GM12878 (cell line): ENCODE measurements at regions not wholly inside any gene's neighbourhood (a gene's known extent, or its start where the extent isn't known, plus 50 kb on each side); places are given as distances from the start of the nearest gene placed in this dataset.

Experiments
- ATAC-seq: fragments of 200-7000 bp; cut with Tn5 transposase; 3 replicates; pipeline ENCODE4 v1.9.1; 2020; ENCODE audit warnings: mild to moderate bottlenecking, moderate library complexity
- BruUV-seq: library from RNA; stranded (reverse); fragments of 400-500 nt; replicated peaks from 2 replicates; lab custom pipeline; 2021; lab: Mats Ljungman, UMichigan
- CTCF ChIA-PET: fragments of 300-600 bp; sonication (Branson Sonifier 250); formaldehyde crosslinking; extraction: SDS; loops from one replicate; lab custom pipeline; 2021; ENCODE audit warnings: inconsistent platforms; lab: Yijun Ruan, JAX
- POLR2A ChIA-PET: fragments of 350-600 bp; formaldehyde crosslinking; extraction: SDS; loops from one replicate; lab custom pipeline; 2021; ENCODE audit warnings: inconsistent platforms; lab: Charles Lee
- RAD21 ChIA-PET: fragments of 300-600 bp; sonication (Branson Sonifier 250); formaldehyde crosslinking; loops from one replicate; lab custom pipeline; 2023; ENCODE audit warnings: antibody characterized with exemption; ENCODE audit not compliant: unreplicated experiment; lab: Charles Lee
- SMC1A ChIA-PET: fragments of 300-600 bp; sonication (Branson Sonifier 250); formaldehyde crosslinking; loops from one replicate; lab custom pipeline; 2023; ENCODE audit not compliant: unreplicated experiment, uncharacterized antibody; lab: Charles Lee
- DNase-seq: peaks from one replicate; pipeline ENCODE4 v3.0.0-alpha.2; 2011; ENCODE audit warnings: low read depth, low spot score
- FAIRE-seq: peaks from 3 replicates; lab custom pipeline; 2011; peaks lifted over from hg19 to GRCh38; lab: Jason Lieb, UNC
- H2AFZ ChIP-seq: 2 replicates; pipeline ENCODE4 v1.6.0; 2011; ENCODE audit warnings: low read depth, low read length, control low read depth; ENCODE audit not compliant: control insufficient read depth
- H3K27ac ChIP-seq: 2 replicates; pipeline ENCODE4 v1.5.1; 2011; ENCODE audit warnings: control low read depth; ENCODE audit not compliant: control insufficient read depth, insufficient read depth
- H3K27me3 ChIP-seq, 2 experiments: replicated peaks in 1 of 2; 2 replicates each; pipeline versions ENCODE4 v1.6.0 to v1.6.1; 2011; ENCODE audit warnings: low read length in 1 of 2; ENCODE audit not compliant: control insufficient read depth in 2 of 2, insufficient read depth in 2 of 2
- H3K36me3 ChIP-seq, 2 experiments: 2 replicates each; pipeline ENCODE4 v1.5.1; 2011; ENCODE audit warnings: low read length in 1 of 2; ENCODE audit not compliant: control insufficient read depth in 2 of 2, insufficient read depth in 2 of 2
- H3K4me1 ChIP-seq: 2 replicates; pipeline ENCODE4 v1.6.1; 2011; ENCODE audit warnings: mild to moderate bottlenecking, low read length, moderate library complexity, mixed read lengths; ENCODE audit not compliant: control insufficient read depth, insufficient read depth
- H3K4me2 ChIP-seq: 2 replicates; pipeline ENCODE4 v1.6.0; 2011; ENCODE audit warnings: control low read depth; ENCODE audit not compliant: control insufficient read depth, insufficient read depth
- H3K4me3 ChIP-seq: fragments of 200-600 bp; sonication (generic); 2 replicates; pipeline ENCODE4 v1.5.1; 2016
- H3K79me2 ChIP-seq: 2 replicates; pipeline ENCODE4 v1.6.0; 2011; ENCODE audit warnings: low read length; ENCODE audit not compliant: control insufficient read depth, insufficient read depth
- H3K9ac ChIP-seq: 2 replicates; pipeline ENCODE4 v1.8.0; 2011; ENCODE audit warnings: low read length, control low read depth, mixed read lengths; ENCODE audit not compliant: control insufficient read depth, insufficient read depth
- H3K9me3 ChIP-seq: replicated peaks from 3 replicates; pipeline ENCODE4 v1.5.1; 2011; ENCODE audit warnings: mild to moderate bottlenecking, low read length; ENCODE audit not compliant: control insufficient read depth, insufficient read depth
- H4K20me1 ChIP-seq: 2 replicates; pipeline ENCODE4 v1.6.0; 2011; ENCODE audit not compliant: control insufficient read depth, insufficient read depth
- FOS ChIP-seq: IDR thresholded peaks from 3 replicates; pipeline ENCODE4 v1.6.1; 2011; ENCODE audit warnings: borderline replicate concordance; ENCODE audit not compliant: insufficient read length; ENCODE audit errors: extremely low read depth
- HCFC1 ChIP-seq: fragments of 150-350 bp; IDR thresholded peaks from 2 replicates; pipeline ENCODE4 v1.6.1; 2014; ENCODE audit warnings: low read length
- IKZF1 ChIP-seq: fragments of 450-650 bp; conservative IDR thresholded peaks from 2 replicates; pipeline ENCODE4 v1.6.1; 2017; ENCODE audit warnings: antibody characterized with exemption, mild to moderate bottlenecking
- RAD21 ChIP-seq: IDR thresholded peaks from 2 replicates; pipeline ENCODE4 v1.6.1; 2011; ENCODE audit warnings: mild to moderate bottlenecking, low read depth, low read length, moderate library complexity; ENCODE audit not compliant: insufficient read depth
- SP1 ChIP-seq: IDR thresholded peaks from one replicate; pipeline ENCODE4 v1.6.1; 2011; ENCODE audit warnings: low read depth, low read length
- SREBF2 ChIP-seq: IDR thresholded peaks from 2 replicates; pipeline ENCODE4 v1.6.1; 2012; ENCODE audit warnings: mild to moderate bottlenecking, low read length
- TCF3 ChIP-seq: IDR thresholded peaks from 2 replicates; pipeline ENCODE4 v1.6.1; 2012; ENCODE audit warnings: low read depth, mild to moderate bottlenecking, low read length, borderline replicate concordance; ENCODE audit not compliant: insufficient read depth
- ZBED1 ChIP-seq: IDR thresholded peaks from 2 replicates; pipeline ENCODE4 v1.6.1; 2016; ENCODE audit warnings: borderline replicate concordance
- WGBS: methylation state at CpG from one replicate; pipeline ENCODE4 v1.1.6; 2016; ENCODE audit warnings: low lambda C conversion rate; ENCODE audit not compliant: insufficient replicate concordance, insufficient coverage; ENCODE audit errors: missing lambda C conversion rate; 5-methylcytosine and 5-hydroxymethylcytosine counted together
- in situ Hi-C: fragments of 300-500 bp; cut with MboI; formaldehyde crosslinking; loops from 9 replicates; pipeline ENCODE4 v1.14.3; 2018; ENCODE audit warnings: mixed read lengths
- intact Hi-C: fragments of 100-400 bp; cut with micrococcal nuclease; formaldehyde crosslinking; loops from one replicate; pipeline ENCODE4 v1.14.2; 2022; ENCODE audit not compliant: unreplicated experiment
- TF ChIP-seq, protein P1 (sequence below): fragments of 150-350 bp; IDR thresholded peaks from 2 replicates; pipeline ENCODE4 v1.6.1; 2016; ENCODE audit warnings: low read depth, low read length
- TF ChIP-seq, protein P2 (sequence below): IDR thresholded peaks from 2 replicates; pipeline ENCODE4 v1.6.1; 2012; ENCODE audit warnings: low read depth, low read length, improper control_type of control experiment
- TF ChIP-seq, protein P3 (sequence below): fragments of 450-650 bp; IDR thresholded peaks from 2 replicates; pipeline ENCODE4 v1.6.1; 2018; ENCODE audit warnings: borderline replicate concordance, mild to moderate bottlenecking; ENCODE audit not compliant: partially characterized antibody
- TF ChIP-seq, protein P4 (sequence below): fragments of 450-650 bp; formaldehyde crosslinking; IDR thresholded peaks from 2 replicates; pipeline ENCODE4 v1.4.0; 2020; ENCODE audit warnings: mild to moderate bottlenecking, moderate library complexity

DNA sequence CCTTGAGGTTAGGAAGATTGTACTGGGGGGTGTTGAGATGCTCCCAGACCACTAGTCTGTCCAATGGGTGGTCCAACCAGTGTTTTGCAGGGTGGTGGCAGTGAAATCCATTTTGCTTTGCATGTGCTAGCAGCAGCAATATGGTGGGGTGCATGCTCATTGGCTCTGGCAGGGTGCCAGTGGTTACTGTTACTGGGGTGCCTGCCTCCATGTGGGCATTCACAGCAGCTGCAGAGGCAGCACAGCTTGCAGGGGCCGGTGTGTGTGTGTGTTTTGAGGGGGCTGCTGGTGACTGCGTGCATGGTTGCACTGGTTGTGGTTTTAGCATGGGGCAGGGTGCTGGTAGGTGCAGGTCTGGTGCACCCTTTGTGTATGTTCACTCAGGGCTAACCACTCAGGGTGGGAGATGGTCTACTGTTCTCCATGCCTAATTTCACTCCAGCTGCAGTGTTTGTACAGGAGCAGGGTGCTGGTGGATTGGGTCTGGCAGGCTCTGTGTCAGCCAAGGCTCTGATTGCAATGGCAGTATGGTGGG is 265.4 kb downstream of the NUP35 start (continued):
- TF ChIP-seq, protein P1, sequence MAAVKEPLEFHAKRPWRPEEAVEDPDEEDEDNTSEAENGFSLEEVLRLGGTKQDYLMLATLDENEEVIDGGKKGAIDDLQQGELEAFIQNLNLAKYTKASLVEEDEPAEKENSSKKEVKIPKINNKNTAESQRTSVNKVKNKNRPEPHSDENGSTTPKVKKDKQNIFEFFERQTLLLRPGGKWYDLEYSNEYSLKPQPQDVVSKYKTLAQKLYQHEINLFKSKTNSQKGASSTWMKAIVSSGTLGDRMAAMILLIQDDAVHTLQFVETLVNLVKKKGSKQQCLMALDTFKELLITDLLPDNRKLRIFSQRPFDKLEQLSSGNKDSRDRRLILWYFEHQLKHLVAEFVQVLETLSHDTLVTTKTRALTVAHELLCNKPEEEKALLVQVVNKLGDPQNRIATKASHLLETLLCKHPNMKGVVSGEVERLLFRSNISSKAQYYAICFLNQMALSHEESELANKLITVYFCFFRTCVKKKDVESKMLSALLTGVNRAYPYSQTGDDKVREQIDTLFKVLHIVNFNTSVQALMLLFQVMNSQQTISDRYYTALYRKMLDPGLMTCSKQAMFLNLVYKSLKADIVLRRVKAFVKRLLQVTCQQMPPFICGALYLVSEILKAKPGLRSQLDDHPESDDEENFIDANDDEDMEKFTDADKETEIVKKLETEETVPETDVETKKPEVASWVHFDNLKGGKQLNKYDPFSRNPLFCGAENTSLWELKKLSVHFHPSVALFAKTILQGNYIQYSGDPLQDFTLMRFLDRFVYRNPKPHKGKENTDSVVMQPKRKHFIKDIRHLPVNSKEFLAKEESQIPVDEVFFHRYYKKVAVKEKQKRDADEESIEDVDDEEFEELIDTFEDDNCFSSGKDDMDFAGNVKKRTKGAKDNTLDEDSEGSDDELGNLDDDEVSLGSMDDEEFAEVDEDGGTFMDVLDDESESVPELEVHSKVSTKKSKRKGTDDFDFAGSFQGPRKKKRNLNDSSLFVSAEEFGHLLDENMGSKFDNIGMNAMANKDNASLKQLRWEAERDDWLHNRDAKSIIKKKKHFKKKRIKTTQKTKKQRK: no peak

DNA sequence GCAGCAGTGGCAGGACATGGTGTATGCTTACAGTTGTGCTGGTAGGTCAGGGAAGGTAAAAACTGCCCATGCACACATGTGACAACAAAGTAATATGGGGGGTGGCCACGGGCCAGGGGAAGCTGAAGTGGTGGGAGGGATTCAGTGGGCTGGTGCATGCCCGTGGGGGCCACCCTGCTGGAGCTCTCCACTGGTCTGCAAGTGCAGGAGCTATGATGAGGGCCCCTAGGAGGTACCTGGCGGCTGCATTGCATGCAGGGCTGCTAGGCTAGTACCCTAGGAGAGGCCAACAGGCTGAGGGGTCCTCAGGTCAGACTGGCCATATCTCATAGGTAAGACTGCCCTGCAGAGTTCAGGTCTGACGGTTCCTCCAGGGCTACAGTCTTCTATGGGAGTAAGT is 265.9 kb downstream of the NUP35 start:
- Histone ChIP-seq H4K20me1 (no peaks in the 10 kb centered on the region), H3K4me1 (no peaks in the 10 kb centered on the region), H3K4me3 (no peak overlapping the region), H2AFZ (no peak overlapping the region), H3K79me2 (no peaks in the 10 kb centered on the region), H3K36me3 (no peaks in the 10 kb centered on the region), H3K9me3 (no peaks in the 10 kb centered on the region), H3K27me3 (no peaks in the 10 kb centered on the region), H3K4me2 (no peak overlapping the region), H3K9ac (no peak overlapping the region), H3K27ac (no peak overlapping the region)
- intact Hi-C loops (no loop called here), in situ Hi-C loops (no loop called here)
- ChIA-PET CTCF (no interaction called here), SMC1A (no interaction called here), RAD21 (no interaction called here), POLR2A (interaction anchor here (0.5 kb wide), 1 partner anchor 172 kb away, joined by 3 read pairs; no protein-coding TSS in a partner anchor)
- 11% methylated on average over 4 of the region's 4 CpGs for WGBS
- ATAC-seq: no peak
- no peak for FAIRE-seq
- no peak for DNase-seq
- no TSS peak for BruUV-seq
- no peak for TF ChIP-seq ZBED1
- TF ChIP-seq, protein P2, sequence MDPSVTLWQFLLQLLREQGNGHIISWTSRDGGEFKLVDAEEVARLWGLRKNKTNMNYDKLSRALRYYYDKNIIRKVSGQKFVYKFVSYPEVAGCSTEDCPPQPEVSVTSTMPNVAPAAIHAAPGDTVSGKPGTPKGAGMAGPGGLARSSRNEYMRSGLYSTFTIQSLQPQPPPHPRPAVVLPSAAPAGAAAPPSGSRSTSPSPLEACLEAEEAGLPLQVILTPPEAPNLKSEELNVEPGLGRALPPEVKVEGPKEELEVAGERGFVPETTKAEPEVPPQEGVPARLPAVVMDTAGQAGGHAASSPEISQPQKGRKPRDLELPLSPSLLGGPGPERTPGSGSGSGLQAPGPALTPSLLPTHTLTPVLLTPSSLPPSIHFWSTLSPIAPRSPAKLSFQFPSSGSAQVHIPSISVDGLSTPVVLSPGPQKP: no peak
- no peak for TF ChIP-seq FOS
- TF ChIP-seq TCF3: no peak
- TF ChIP-seq, protein P3, sequence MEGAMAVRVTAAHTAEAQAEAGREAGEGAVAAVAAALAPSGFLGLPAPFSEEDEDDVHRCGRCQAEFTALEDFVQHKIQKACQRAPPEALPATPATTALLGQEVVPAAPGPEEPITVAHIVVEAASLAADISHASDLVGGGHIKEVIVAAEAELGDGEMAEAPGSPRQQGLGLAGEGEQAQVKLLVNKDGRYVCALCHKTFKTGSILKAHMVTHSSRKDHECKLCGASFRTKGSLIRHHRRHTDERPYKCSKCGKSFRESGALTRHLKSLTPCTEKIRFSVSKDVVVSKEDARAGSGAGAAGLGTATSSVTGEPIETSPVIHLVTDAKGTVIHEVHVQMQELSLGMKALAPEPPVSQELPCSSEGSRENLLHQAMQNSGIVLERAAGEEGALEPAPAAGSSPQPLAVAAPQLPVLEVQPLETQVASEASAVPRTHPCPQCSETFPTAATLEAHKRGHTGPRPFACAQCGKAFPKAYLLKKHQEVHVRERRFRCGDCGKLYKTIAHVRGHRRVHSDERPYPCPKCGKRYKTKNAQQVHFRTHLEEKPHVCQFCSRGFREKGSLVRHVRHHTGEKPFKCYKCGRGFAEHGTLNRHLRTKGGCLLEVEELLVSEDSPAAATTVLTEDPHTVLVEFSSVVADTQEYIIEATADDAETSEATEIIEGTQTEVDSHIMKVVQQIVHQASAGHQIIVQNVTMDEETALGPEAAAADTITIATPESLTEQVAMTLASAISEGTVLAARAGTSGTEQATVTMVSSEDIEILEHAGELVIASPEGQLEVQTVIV: no peak
- TF ChIP-seq, protein P4, sequence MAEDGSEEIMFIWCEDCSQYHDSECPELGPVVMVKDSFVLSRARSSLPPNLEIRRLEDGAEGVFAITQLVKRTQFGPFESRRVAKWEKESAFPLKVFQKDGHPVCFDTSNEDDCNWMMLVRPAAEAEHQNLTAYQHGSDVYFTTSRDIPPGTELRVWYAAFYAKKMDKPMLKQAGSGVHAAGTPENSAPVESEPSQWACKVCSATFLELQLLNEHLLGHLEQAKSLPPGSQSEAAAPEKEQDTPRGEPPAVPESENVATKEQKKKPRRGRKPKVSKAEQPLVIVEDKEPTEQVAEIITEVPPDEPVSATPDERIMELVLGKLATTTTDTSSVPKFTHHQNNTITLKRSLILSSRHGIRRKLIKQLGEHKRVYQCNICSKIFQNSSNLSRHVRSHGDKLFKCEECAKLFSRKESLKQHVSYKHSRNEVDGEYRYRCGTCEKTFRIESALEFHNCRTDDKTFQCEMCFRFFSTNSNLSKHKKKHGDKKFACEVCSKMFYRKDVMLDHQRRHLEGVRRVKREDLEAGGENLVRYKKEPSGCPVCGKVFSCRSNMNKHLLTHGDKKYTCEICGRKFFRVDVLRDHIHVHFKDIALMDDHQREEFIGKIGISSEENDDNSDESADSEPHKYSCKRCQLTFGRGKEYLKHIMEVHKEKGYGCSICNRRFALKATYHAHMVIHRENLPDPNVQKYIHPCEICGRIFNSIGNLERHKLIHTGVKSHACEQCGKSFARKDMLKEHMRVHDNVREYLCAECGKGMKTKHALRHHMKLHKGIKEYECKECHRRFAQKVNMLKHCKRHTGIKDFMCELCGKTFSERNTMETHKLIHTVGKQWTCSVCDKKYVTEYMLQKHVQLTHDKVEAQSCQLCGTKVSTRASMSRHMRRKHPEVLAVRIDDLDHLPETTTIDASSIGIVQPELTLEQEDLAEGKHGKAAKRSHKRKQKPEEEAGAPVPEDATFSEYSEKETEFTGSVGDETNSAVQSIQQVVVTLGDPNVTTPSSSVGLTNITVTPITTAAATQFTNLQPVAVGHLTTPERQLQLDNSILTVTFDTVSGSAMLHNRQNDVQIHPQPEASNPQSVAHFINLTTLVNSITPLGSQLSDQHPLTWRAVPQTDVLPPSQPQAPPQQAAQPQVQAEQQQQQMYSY (CRISPR knock-in tag): no peak
- TF ChIP-seq SREBF2: no peak
- TF ChIP-seq RAD21: no peak
- TF ChIP-seq SP1: no peak
- TF ChIP-seq HCFC1: no peak
- TF ChIP-seq IKZF1: no peak
